ENCODE measurements at regions not wholly inside any gene's neighbourhood (a gene's known extent, or its start where the extent isn't known, plus 50 kb on each side); places are given as distances from the start of the nearest gene placed in this dataset.
A peak's percentile ranks its signal among the peaks of the same experiment; 100 is the strongest.
"Not testable (repeated sequence)": the region's sequence is repeated elsewhere in the genome, so short reads cannot be mapped to it uniquely, and the experiment has no call there.

- no peak for DNase-seq
- H3K36me3 Mint-ChIP-seq, result peaks cover 0 to 4% (median 3%) of the 10 kb centered on the region in 3 donors
- peaks cover 0 to 1% of the 10 kb centered on the region in 2 donors for H3K4me1 Mint-ChIP-seq
- peaks cover 2 to 4% (median 4%) of the 10 kb centered on the region in 3 donors for H3K27me3 Mint-ChIP-seq (ENCODE audit: low read depth in 3 of 3)
- H3K27ac Mint-ChIP-seq, result no peak overlapping the region
- H3K9me3 Mint-ChIP-seq, result peaks cover 0 to 9% (median 2%) of the 10 kb centered on the region in 6 donors
- H3K4me3 Mint-ChIP-seq, result no peak overlapping the region
Measured at GRCh38 chr6:15107644-15108382, 138.1 kb upstream of the JARID2 start.

- no peak for DNase-seq
- H3K27ac Mint-ChIP-seq, result no peak overlapping the region
- peaks cover 2 to 4% (median 4%) of the 10 kb centered on the region in 3 donors for H3K27me3 Mint-ChIP-seq (ENCODE audit: low read depth in 3 of 3)
- peaks cover 0 to 1% of the 10 kb centered on the region in 2 donors for H3K4me1 Mint-ChIP-seq
- peaks cover 0 to 4% (median 3%) of the 10 kb centered on the region in 3 donors for H3K36me3 Mint-ChIP-seq
- H3K4me3 Mint-ChIP-seq, result no peak overlapping the region
- peaks cover 0 to 9% (median 2%) of the 10 kb centered on the region in 6 donors for H3K9me3 Mint-ChIP-seq
Measured at GRCh38 chr6:15108383-15108715, 137.5 kb upstream of the JARID2 start.

GRCh38 chr6:15109338-15110090 lies 136.4 kb upstream of the JARID2 start:
- H3K4me3 Mint-ChIP-seq, result no peak overlapping the region
- H3K9me3 Mint-ChIP-seq, result peaks cover 0 to 9% (median 2%) of the 10 kb centered on the region in 6 donors
- H3K4me1 Mint-ChIP-seq, result peaks cover 0 to 1% of the 10 kb centered on the region in 2 donors
- H3K27me3 Mint-ChIP-seq (ENCODE audit: low read depth in 3 of 3), result peaks cover 2 to 4% (median 2%) of the 10 kb centered on the region in 3 donors
- H3K27ac Mint-ChIP-seq, result no peak overlapping the region
- H3K36me3 Mint-ChIP-seq, result peaks cover 0 to 4% (median 3%) of the 10 kb centered on the region in 3 donors
- DNase-seq, result no peak

- peaks cover 0 to 2% (median 2%) of the 10 kb centered on the region in 3 donors for H3K27me3 Mint-ChIP-seq (ENCODE audit: low read depth in 3 of 3)
- H3K36me3 Mint-ChIP-seq, result no peaks in the 10 kb centered on the region
- peaks cover 0 to 4% (median under 1%) of the 10 kb centered on the region in 6 donors for H3K9me3 Mint-ChIP-seq
- no peak overlapping the region for H3K4me3 Mint-ChIP-seq
- peaks cover 0 to 1% of the 10 kb centered on the region in 2 donors for H3K4me1 Mint-ChIP-seq
- H3K27ac Mint-ChIP-seq, result no peak overlapping the region
- DNase-seq, result no peak
Measured at GRCh38 chr6:15110726-15111354, 135.0 kb upstream of the JARID2 start.

- H3K27ac Mint-ChIP-seq, result peak overlapping the region in 1 of 6 donors; percentile 58
- H3K4me3 Mint-ChIP-seq; H3K27me3 Mint-ChIP-seq (ENCODE audit: low read depth in 3 of 3); DNase-seq; H3K36me3 Mint-ChIP-seq; H3K4me1 Mint-ChIP-seq; H3K9me3 Mint-ChIP-seq: not testable (repeated sequence)
Measured at GRCh38 chr6:15111576-15111975, 134.3 kb upstream of the JARID2 start.

GRCh38 chr6:15113587-15113986 lies 132.3 kb upstream of the JARID2 start:
- no peak for DNase-seq
- Mint-ChIP-seq H3K4me3 (no peak overlapping the region), H3K27me3 (ENCODE audit: low read depth in 3 of 3) (peaks cover 0 to 2% (median 0%) of the 10 kb centered on the region in 3 donors), H3K4me1 (peaks cover 0 to 1% of the 10 kb centered on the region in 2 donors), H3K27ac (no peak overlapping the region), H3K9me3 (no peaks in the 10 kb centered on the region), H3K36me3 (no peaks in the 10 kb centered on the region)

- no peaks in the 10 kb centered on the region for H3K36me3 Mint-ChIP-seq
- DNase-seq, result no peak
- H3K27ac Mint-ChIP-seq, result no peak overlapping the region
- H3K4me1 Mint-ChIP-seq, result peaks cover 0 to 1% of the 10 kb centered on the region in 2 donors
- no peak overlapping the region for H3K4me3 Mint-ChIP-seq
- no peaks in the 10 kb centered on the region for H3K9me3 Mint-ChIP-seq
- H3K27me3 Mint-ChIP-seq (ENCODE audit: low read depth in 3 of 3), result peaks cover 0 to 2% (median 0%) of the 10 kb centered on the region in 3 donors
Measured at GRCh38 chr6:15114061-15114460, 131.8 kb upstream of the JARID2 start.

GRCh38 chr6:15116889-15117288 lies 129.0 kb upstream of the JARID2 start:
- H3K9me3 Mint-ChIP-seq, result no peaks in the 10 kb centered on the region

GRCh38 chr6:15121443-15121842 lies 124.4 kb upstream of the JARID2 start:
- H3K9me3 Mint-ChIP-seq, result no peaks in the 10 kb centered on the region
- H3K4me3 Mint-ChIP-seq, result no peak overlapping the region
- H3K36me3 Mint-ChIP-seq, result no peaks in the 10 kb centered on the region
- no peaks in the 10 kb centered on the region for H3K27me3 Mint-ChIP-seq (ENCODE audit: low read depth in 3 of 3)
- no peak overlapping the region for H3K27ac Mint-ChIP-seq
- DNase-seq, result no peak
- H3K4me1 Mint-ChIP-seq, result peaks cover 0 to 5% of the 10 kb centered on the region in 2 donors

More at GRCh38 chr6:15116889-15117288, 129.0 kb upstream of the JARID2 start:
- no peak for DNase-seq
- Mint-ChIP-seq H3K27me3 (ENCODE audit: low read depth in 3 of 3) (no peaks in the 10 kb centered on the region), H3K27ac (no peak overlapping the region), H3K36me3 (no peaks in the 10 kb centered on the region), H3K4me3 (no peak overlapping the region), H3K4me1 (peaks cover 0 to 5% of the 10 kb centered on the region in 2 donors)

- Mint-ChIP-seq H3K9me3 (no peaks in the 10 kb centered on the region), H3K36me3 (no peaks in the 10 kb centered on the region), H3K27ac (no peak overlapping the region), H3K4me3 (no peak overlapping the region), H3K27me3 (ENCODE audit: low read depth in 3 of 3) (peaks cover 0 to 2% (median 0%) of the 10 kb centered on the region in 3 donors), H3K4me1 (peaks cover 0 to 5% of the 10 kb centered on the region in 2 donors)
- DNase-seq, result no peak
Measured at GRCh38 chr6:15121977-15122550, 123.8 kb upstream of the JARID2 start.

- Mint-ChIP-seq H3K4me1 (no peaks in the 10 kb centered on the region), H3K27ac (no peak overlapping the region), H3K4me3 (no peak overlapping the region)
Measured at GRCh38 chr6:15129887-15130286, 116.0 kb upstream of the JARID2 start.

GRCh38 chr6:15131234-15131633 lies 114.6 kb upstream of the JARID2 start:
- Mint-ChIP-seq H3K27ac (no peak overlapping the region), H3K9me3 (no peaks in the 10 kb centered on the region), H3K4me1 (no peaks in the 10 kb centered on the region), H3K4me3 (no peak overlapping the region), H3K27me3 (ENCODE audit: low read depth in 3 of 3) (peaks cover 5 to 6% (median 5%) of the 10 kb centered on the region in 3 donors), H3K36me3 (no peaks in the 10 kb centered on the region)
- DNase-seq, result no peak

More at GRCh38 chr6:15129887-15130286, 116.0 kb upstream of the JARID2 start:
- Mint-ChIP-seq H3K9me3 (no peaks in the 10 kb centered on the region), H3K27me3 (ENCODE audit: low read depth in 3 of 3) (peaks cover 4 to 5% (median 4%) of the 10 kb centered on the region in 3 donors), H3K36me3 (no peaks in the 10 kb centered on the region)
- no peak for DNase-seq

- peaks cover 5% of the 10 kb centered on the region in 3 donors for H3K27me3 Mint-ChIP-seq (ENCODE audit: low read depth in 3 of 3)
- no peaks in the 10 kb centered on the region for H3K4me1 Mint-ChIP-seq
- no peak overlapping the region for H3K27ac Mint-ChIP-seq
- H3K4me3 Mint-ChIP-seq, result no peak overlapping the region
- H3K36me3 Mint-ChIP-seq, result no peaks in the 10 kb centered on the region
- no peaks in the 10 kb centered on the region for H3K9me3 Mint-ChIP-seq
- no peak for DNase-seq
Measured at GRCh38 chr6:15131651-15132061, 114.2 kb upstream of the JARID2 start.

Data from immature natural killer cell (primary cell).